ENCODE measurements at regions not wholly inside any gene's neighbourhood (a gene's known extent, or its start where the extent isn't known, plus 50 kb on each side); places are given as distances from the start of the nearest gene placed in this dataset.
"Not testable (repeated sequence)": the region's sequence is repeated elsewhere in the genome, so short reads cannot be mapped to it uniquely, and the experiment has no call there.

- TF ChIP-seq ZBTB33 (IDR thresholded peaks at IDR 0.05) (no peak), CTCF (IDR thresholded peaks at IDR 0.05; ENCODE audit: low read depth, low read length, missing input control) (no peak)
- Histone ChIP-seq H3K9me3 (ENCODE audit: control insufficient read depth in 4 of 4, low read length in 3 of 4) (peaks cover 0 to 5% (median 0%) of the 10 kb centered on the region in 4 donors), H3K4me1 (ENCODE audit: control insufficient read depth in 4 of 4, insufficient read depth in 4 of 4, low read length in 3 of 4) (no peaks in the 10 kb centered on the region), H3K36me3 (ENCODE audit: control insufficient read depth in 4 of 4, insufficient read depth in 3 of 4, low read depth in 1 of 4, low read length in 3 of 4) (no peaks in the 10 kb centered on the region), H3K27me3 (ENCODE audit: control insufficient read depth in 4 of 4, insufficient read depth in 4 of 4, low read length in 3 of 4) (no peaks in the 10 kb centered on the region), H3K9ac (ENCODE audit: low read depth in 1 of 2, low read length in 2 of 2) (no peak overlapping the region), H3K27ac (ENCODE audit: low read depth in 1 of 2, low read length in 2 of 2) (no peak overlapping the region), H3K4me3 (ENCODE audit: low read depth in 1 of 3, low read length in 3 of 3) (no peak overlapping the region)
- 4% methylated on average over 1 of the region's 1 CpG for WGBS
- no peak for DNase-seq (ENCODE audit: low spot score)
Measured at GRCh38 chr6:104449918-104450317, 409.8 kb downstream of the HACE1 start.

DNA sequence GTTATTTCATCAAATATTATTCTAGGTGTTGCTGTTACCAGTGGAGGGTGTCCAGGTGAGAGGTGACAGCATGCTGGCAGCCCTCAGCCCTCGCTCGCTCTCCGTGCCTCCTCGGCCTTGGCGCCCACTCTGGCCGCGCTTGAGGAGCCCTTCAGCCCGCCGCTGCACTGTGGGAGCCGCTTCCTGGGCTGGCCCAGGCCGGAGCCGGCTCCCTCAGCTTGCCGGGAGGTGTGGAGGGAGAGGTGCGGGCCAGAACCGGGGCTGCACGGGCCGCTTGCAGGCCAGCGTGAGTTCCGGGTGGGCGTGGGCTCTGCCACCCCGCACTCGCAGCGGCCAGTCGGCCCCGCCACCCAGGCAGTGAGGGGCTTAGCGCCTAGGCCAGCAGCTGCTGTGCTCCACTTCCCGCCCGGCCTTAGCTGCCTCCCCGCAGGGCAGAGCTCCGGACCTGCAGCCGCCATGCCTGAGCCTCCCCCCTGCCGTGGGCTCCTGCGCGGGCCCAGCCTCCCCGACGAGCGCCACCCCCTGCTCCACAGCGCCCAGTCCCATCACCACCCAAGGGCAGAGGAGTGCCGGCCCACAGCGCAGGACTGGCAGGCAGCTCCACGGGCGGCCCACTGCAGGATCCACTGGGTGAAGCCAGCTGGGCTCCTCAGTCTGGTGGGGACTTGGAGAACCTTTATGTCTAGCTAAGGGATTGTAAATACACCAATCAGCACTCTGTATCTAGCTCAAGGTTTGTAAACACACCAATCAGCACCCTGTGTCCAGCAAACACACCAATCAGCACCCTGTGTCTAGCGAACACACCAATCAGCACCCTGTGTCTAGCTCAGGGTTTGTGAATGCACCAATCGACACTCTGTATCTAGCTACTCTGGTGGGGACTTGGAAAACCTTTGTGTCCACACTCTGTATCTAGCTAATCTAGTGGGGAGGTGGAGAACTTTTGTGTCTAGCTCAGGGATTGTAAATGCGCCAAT is 413.3 kb downstream of the HACE1 start:
- not testable (repeated sequence) for H3K4me1 ChIP-seq (ENCODE audit: control insufficient read depth in 4 of 4, insufficient read depth in 4 of 4, low read length in 3 of 4); H3K9me3 ChIP-seq (ENCODE audit: control insufficient read depth in 4 of 4, low read length in 3 of 4); H3K36me3 ChIP-seq (ENCODE audit: control insufficient read depth in 4 of 4, insufficient read depth in 3 of 4, low read depth in 1 of 4, low read length in 3 of 4); H3K27me3 ChIP-seq (ENCODE audit: control insufficient read depth in 4 of 4, insufficient read depth in 4 of 4, low read length in 3 of 4); H3K4me3 ChIP-seq (ENCODE audit: low read depth in 1 of 3, low read length in 3 of 3); H3K9ac ChIP-seq (ENCODE audit: low read depth in 1 of 2, low read length in 2 of 2); H3K27ac ChIP-seq (ENCODE audit: low read depth in 1 of 2, low read length in 2 of 2); DNase-seq (ENCODE audit: low spot score)
- 94% methylated on average over 45 of the region's 45 CpGs for WGBS

DNA sequence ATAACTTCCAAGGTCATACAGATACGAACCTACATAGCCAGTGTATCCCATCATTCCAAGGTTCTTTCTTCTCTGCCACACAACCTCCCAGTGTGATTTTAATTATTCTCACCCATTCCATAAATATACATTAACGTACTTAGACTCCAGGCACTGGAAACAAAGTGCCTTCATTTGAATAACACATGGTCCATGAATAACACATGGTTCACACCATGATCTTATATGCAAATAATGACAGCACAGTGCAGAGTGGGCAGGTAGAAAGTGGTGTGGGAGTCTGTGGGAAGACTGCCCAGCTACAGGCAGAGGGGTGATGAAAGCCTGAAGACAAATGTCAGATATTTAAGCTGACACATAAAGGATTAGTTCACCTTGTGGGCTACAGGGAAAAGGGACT is 425.2 kb downstream of the HACE1 start:
- Histone ChIP-seq H3K4me3 (ENCODE audit: low read depth in 1 of 3, low read length in 3 of 3) (no peak overlapping the region), H3K9ac (ENCODE audit: low read depth in 1 of 2, low read length in 2 of 2) (no peak overlapping the region), H3K36me3 (ENCODE audit: control insufficient read depth in 4 of 4, insufficient read depth in 3 of 4, low read depth in 1 of 4, low read length in 3 of 4) (no peaks in the 10 kb centered on the region), H3K4me1 (ENCODE audit: control insufficient read depth in 4 of 4, insufficient read depth in 4 of 4, low read length in 3 of 4) (no peaks in the 10 kb centered on the region), H3K27ac (ENCODE audit: low read depth in 1 of 2, low read length in 2 of 2) (no peak overlapping the region), H3K9me3 (ENCODE audit: control insufficient read depth in 4 of 4, low read length in 3 of 4) (peaks cover 0 to 3% (median 0%) of the 10 kb centered on the region in 4 donors), H3K27me3 (ENCODE audit: control insufficient read depth in 4 of 4, insufficient read depth in 4 of 4, low read length in 3 of 4) (no peaks in the 10 kb centered on the region)
- DNase-seq (ENCODE audit: low spot score) = no peak
- TF ChIP-seq GABPA (IDR thresholded peaks at IDR 0.05 in 1 of 2, conservative IDR thresholded peaks at IDR 0.05 in 1 of 2) (no peak), NR2F2 (IDR thresholded peaks at IDR 0.05) (no peak), ZBTB33 (IDR thresholded peaks at IDR 0.05) (no peak), SP1 (IDR thresholded peaks at IDR 0.05) (no peak), FOXA2 (IDR thresholded peaks at IDR 0.05) (no peak), RAD21 (IDR thresholded peaks at IDR 0.05) (no peak)
- 46% methylated on average over 2 of the region's 2 CpGs for whole genome bisulfite sequencing

All from liver (tissue), 8 donors.